GM21515 (cell line): ENCODE measurements at regions not wholly inside any gene's neighbourhood (a gene's known extent, or its start where the extent isn't known, plus 50 kb on each side); places are given as distances from the start of the nearest gene placed in this dataset.

Experiments
- ATAC-seq: cut with Tn5 transposase; IDR thresholded peaks from one replicate; pipeline ENCODE4 v1.9.1; 2021; ENCODE audit not compliant: unreplicated experiment

DNA sequence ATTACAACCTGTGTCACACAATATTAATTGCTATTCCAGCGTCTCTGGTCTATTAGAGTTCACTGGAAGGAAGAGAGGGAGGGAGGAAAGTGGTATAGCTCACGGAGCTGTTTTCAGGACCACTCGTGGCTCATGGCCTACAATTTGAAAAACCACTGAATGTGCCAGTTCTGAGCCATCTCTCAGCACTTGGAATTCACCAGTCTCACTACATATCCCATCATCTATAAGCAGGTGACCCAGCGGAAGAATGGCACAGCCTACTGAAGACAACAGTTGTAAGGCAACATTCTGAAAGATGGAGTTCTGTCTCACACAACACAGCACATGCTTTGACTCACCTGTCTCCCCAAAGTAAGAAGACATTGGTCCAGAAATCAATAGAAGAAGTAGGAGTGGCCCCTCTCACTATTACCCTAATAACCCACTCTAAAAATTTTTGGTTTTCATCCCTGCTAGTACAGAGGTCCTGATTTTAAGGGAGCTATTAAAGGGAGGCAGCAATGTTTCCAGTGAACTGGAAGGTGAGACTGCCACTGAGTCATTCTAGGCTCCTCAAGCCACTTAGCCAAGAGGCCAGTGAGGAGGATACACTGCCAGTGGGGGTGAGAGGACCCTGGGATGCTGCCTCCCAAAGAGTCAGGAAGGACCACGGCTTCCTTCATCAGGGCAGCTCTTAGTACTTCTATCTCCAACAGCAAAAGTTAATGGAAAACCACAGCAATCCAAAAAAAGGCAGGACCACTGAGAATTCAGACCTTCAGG lies 50.0 kb upstream of the DOCK9 start:
- ATAC-seq = no peak

- no peak for ATAC-seq
Observed at GRCh38 chr13:99028890-99029289, 51.0 kb upstream of the DOCK9 start.

- ATAC-seq = no peak
Observed at GRCh38 chr13:99029576-99029975, 51.7 kb upstream of the DOCK9 start.

- no peak for ATAC-seq
Observed at GRCh38 chr13:99030326-99030725, 52.5 kb upstream of the DOCK9 start.

DNA sequence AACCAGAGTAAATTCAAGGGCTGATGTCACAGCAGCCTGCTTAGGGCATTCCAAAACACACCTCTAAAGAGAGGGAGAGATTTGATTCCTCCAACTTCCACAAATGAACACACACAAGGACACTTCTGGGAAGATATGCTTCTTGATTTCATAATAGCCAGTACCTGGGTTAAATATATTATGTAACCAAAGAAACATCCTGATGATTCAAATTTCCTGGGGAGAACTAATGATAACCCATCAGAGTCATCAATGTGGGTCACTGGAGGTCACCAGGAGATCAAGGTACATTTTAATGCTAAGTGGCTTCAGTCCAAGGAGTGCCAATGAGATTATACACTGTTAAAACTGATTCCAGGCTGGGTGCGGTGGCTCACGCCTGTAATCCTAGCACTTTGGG lies 54.0 kb upstream of the DOCK9 start:
- ATAC-seq = no peak

GRCh38 chr13:99033814-99034213 lies 56.0 kb upstream of the DOCK9 start:
- no peak for ATAC-seq

DNA sequence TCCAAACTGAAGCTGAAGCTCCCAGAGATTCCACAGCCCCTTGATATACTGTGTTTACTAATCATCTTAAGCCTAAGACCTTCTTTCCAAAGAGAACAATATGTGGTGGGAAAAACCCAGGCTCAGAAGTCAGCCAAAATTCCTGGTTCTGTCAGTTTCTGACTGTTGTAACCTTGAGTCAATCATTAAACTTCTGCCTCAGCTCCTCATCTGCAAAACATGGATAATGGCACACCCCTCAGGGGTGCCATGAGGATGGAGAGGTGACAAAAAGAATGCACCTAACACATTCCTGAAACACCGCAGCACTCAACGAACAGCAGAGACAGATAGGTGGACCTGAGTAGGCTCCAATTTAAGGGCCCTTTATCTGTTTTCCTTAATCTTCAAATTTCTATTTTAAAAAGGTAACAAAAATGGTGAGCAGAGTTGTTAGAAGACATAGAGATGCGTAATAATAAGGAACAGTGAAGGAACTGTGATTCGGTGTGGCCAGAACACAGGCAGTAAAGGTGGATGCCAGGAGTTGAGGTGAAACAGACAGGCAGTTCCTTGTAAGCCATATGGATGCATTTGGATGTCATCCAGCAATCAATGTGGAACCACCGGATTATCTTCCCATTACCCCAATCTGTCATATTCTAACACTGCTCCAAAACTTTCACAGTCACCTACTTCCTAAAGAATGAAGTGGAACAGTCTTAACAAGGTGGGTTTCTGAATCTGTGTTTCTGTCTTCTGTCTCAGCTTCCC lies 56.6 kb upstream of the DOCK9 start:
- no peak for ATAC-seq

DNA sequence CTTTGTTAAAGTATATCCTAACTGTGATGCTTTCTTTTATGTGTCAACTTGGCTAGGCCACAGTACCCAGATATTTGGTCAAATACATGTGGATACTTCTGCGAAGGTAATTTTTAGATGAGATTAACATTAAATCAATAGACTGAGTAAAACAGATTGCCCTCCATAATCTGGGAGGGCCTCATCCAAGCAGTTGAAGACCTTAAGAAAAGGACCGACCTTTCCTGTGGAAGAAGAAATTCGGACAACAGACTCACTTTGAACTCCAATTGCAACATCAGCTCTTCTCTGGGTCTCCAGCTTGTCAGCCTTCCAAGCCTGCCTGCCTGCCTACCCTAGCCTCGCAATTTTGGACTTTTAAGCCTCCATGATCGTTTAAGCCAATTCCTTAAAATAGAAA lies 57.9 kb upstream of the DOCK9 start:
- no peak for ATAC-seq

DNA sequence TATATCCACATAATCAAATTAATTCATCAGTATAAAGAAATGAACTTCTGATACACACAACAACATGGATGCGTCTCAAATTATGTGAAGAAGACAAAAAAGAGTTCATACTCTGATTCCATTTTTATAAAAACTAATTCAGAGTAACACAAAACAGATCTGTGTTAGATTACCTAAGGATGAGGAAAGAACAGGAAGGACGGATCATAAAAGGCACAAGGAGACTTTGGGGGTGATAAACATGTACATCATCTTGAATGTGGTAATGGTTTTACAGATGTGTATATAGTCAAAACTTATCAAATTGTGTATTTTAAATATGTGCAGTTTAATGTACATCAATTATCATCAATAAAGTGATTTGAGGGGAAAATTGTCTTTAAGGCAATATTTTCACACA lies 59.9 kb upstream of the DOCK9 start:
- ATAC-seq = no peak

DNA sequence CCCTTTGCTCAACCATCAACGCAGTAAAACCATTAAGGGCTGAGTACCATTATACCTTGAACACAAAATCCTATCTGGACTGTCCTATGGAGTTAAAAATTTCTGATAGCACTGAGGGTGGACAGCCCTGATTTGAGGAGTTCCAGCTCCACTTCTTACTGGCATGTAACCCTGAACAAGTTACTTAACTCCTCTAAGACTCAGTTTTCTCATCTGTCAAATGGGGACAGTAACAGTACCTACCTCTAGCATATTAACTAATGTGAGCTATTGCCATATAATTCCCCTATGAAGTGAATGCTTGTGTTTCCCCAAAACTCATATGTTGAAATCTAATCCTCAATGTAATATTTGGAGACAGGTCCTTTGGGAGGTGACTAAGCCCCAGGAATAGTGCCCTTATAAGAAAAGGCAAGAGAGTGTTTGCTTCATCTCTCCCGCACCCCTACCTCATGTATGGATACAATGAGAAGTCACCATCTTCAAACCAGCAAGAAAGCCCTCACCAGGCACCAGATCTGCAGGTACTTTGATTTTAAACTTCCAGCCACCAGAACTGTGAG lies 61.9 kb upstream of the DOCK9 start:
- no peak for ATAC-seq

GRCh38 chr13:99040536-99041131 lies 62.8 kb upstream of the DOCK9 start:
- no peak for ATAC-seq

- no peak for ATAC-seq
Observed at GRCh38 chr13:99041337-99041736, 63.5 kb upstream of the DOCK9 start.

- ATAC-seq = no peak
Observed at GRCh38 chr13:99041788-99042187, 63.9 kb upstream of the DOCK9 start.

DNA sequence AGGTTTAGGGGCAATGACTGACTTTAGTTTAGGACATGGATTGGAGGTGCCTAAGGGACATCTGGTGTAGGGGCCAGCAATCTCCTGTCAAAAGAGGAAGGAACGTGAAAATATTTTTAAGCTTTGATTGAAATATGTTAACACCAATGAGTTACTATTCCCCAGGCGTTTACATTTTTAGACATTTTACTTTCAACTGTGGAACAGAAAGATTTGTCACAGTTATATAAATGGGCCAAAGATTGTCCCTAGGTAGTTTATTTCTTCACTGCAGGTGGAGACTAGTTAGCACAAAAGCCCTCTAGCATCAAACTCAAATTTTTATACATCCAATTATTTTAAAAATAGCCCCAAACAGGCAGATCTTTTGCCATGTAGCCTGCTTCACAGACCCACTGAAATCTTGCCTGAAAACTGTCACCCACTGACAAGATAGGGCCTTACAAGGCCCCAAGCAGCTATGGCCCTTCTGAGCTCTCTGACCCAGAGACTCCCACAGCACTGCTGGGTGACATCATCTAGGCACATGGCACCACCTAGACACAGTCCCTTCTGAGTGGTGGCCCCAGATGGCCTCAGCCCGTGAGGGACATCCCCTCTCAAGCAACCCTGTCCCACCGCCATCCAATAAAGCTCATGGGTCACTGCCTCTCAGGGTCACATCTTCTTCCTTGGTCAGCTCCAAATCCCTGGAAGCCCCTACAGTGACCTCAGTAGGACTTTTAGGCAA lies 64.8 kb upstream of the DOCK9 start:
- ATAC-seq = no peak

DNA sequence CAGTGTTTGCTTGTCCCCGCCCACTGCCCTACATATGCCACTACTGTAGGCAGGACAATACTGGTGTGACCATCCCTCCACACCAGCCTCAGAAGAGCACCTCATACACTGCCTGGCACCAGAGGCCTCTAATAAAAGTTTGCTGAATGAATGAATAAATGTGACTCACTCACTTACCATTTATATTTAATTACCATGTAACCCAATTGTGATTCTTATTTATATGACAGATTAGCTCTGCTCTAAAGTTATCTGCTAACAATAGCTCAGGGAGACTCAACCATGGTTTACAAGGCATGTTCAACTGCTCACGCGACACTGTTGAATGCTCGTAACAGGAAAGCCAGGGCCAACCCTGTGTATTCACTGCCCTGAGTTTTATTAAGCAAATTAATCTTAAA lies 66.0 kb upstream of the DOCK9 start:
- no peak for ATAC-seq

DNA sequence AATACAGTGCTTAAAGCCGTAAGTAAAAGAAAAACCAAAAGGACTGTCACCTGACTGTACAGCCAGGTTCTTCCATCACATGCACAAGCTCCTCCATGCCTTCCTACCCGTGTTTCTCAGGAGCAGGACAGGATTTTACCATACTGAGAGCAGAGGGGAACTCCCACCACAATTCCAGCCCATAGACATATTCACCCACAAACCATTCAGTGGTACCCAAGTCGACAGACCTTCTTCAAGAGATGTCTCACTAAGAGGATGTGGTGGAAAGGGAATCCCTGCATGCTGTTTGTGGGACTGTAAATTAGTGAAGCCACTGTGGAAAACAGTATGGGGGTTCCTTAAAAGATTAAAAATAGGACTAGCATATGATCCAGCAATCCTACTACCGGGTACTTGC lies 66.9 kb upstream of the DOCK9 start:
- ATAC-seq = no peak

- no peak for ATAC-seq
Observed at GRCh38 chr13:99045396-99045795, 67.5 kb upstream of the DOCK9 start.

- no peak for ATAC-seq
Observed at GRCh38 chr13:99046851-99047250, 69.0 kb upstream of the DOCK9 start.

GRCh38 chr13:99050983-99051488 lies 73.2 kb upstream of the DOCK9 start:
- no peak for ATAC-seq

GRCh38 chr13:99051768-99052455 lies 74.0 kb upstream of the DOCK9 start:
- no peak for ATAC-seq
